ENCODE measurements at regions not wholly inside any gene's neighbourhood (a gene's known extent, or its start where the extent isn't known, plus 50 kb on each side); places are given as distances from the start of the nearest gene placed in this dataset.

DNA sequence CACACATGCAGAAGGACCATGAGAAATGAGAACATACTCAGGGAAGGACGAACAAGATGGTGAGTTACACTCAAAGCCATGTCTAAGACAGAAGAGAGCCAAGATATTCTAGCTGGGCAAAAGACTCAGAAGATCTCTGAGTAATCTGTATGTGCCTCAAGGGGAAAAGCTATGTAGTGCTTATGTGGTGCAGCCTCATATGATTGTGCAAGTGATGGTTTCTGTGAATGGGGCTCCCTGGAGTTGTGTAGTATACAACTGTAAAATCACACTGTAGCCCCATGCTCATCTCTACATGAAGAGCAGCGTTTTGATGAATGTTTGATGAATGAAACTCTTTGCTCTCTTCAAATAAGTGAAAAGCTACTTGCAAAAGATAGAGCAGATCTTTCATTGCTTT, 57.5 kb downstream of the OSR1 start:
- no peak for DNase-seq

DNA sequence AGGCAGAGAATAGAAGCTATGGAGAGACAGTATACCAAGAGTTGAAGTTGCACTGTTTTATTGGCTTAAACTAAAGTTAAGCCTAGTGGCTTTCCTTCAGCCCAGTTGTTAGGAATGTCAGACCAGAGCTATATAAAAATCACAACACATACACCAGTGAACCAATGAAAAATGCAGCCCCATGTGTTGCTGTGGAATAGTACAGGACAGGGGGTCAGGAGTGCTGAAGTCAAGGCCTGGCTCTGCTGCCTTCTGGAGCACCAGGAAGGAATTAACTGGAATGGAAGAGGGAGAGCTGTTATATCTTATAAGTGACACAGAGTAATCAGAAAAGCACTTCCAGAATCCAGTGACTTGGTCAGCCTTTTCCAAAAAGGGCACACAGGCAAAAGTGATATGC, 58.9 kb downstream of the OSR1 start:
- DNase-seq, result no peak

DNA sequence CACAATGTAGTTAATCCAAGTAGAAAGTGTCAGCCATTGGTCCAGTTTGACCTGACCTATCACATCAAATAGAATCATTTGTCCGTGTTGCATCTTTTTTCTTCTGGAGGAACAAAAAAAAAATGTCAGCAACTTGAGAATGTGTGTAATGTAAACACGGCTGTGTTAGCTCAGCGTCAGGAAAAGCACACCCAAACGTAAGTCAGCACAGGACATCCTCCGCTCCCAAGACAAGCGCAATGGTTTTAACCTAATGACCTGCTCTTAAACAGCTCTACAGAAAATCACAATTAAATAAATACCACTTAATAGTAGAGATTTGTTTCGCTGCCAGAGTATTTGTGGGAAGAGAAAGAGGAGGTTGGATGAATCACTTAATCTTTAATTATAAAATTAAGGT, 59.4 kb downstream of the OSR1 start:
- DNase-seq, result no peak

DNA sequence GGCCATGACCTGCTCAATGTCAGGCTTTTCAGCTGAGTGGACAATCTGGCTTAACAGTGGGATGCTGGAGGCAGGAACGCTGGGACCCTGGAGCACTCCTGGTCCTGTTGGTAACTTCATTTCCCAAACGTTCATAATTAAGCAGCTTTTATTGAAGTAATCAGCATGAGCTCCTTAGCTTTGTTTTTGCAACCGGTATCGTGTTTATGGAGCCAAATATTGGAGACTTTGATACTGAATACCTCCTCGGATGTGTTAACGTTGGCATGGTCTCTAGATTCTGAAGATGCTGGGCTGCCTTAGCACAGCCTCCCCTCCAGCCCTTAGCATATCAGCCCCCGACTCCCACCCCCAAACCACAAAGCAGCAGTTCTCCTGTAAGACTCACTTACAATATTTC, 60.7 kb downstream of the OSR1 start:
- DNase-seq, result no peak

DNA sequence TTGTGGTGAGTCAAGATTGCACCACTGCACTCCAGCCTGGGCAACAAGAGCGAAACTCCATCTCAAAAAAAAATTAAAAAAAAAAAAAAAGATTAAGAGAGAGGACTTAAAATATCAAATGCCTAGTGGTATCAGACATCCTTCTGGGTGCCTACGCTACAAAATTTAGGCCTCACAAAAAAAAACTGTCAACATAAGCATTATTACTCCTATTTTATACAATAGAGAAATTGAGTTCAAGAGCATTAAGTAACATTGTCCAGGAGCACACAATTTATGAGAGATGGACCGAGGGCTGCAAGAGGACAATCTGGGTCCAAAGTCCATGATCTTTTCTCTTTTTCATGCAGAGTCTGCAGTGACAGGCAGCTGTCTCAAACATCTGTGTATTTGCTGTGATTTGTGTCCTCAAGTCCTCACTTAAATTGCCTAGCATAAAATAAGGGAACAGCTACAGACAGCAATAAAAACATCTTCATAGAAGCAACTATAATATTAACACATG, 62.4 kb downstream of the OSR1 start:
- no peak for DNase-seq

DNA sequence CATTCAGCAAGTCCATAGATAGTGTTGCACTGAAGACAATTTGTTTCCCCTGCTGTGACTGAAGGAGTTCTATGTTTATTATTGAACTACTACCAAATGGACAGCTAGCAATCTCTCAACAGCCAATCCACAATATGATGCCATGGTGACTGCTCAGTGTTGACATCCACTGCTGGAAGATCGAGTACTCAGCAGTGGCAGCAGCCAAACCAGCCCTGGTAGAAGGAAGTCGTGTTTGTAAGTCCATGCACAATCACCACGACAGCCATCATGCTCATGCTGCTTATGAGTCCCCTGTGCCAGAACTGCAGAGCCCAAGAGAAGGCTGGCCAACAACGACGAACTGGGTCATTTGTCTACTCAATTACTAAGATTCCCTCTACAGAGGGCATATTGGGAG, 66.4 kb downstream of the OSR1 start:
- no peak for DNase-seq

DNA sequence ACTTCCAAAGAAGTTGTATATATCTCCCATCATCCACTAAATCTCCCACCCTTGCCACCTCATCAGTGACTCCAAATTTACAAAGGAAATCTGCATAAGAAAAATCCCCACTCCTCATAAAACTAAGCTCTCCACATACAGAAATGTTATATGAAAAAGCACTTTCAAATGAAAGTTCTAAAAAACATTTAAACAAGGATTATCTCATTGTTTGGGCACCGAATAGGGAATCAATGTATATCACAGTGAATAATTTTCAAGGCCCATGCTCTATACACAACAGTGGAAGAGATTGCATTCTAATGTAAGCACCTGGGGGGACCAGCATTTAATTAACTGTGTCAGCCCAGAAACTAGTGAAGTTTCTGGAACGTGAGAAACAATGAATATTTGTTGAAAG, 70.1 kb downstream of the OSR1 start:
- DNase-seq, result no peak

DNA sequence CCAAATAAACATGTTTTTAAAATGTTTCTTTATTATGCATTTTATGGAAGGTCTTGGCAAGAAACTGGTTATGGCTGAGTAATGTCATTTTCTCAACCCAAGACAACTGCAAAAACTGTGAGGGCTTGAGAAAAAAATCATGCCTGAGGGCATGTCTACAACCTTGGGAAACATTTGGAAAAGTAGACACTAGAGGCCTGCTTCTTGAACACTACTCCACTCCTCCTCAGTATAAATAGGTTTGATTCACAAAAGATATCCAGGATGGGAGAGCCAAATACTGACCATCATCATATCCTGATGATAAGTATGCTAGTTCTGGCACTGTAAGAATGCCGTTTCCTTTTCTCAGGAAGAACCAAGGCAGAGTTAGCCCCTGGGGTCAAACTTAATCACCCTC, 71.1 kb downstream of the OSR1 start:
- no peak for DNase-seq

DNA sequence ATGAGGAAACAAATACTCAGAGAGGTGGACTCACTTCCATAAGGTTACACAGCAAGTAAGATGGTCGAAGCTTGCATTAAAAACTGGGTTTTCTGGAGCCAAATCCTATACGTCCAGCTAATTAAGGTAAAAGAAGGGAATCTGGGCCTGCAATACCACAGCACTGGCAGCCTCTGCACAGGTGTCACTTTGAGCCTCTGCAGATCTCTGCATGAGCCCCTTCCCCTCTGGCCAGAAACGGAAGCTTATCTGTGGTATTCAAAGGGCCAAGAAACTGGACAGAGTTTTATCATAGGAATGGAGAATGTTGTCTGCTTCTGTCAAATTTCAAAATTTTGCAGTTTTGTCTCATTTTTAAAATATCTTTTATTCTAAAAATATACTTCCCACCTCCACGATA, 76.1 kb downstream of the OSR1 start:
- DNase-seq, result no peak

DNA sequence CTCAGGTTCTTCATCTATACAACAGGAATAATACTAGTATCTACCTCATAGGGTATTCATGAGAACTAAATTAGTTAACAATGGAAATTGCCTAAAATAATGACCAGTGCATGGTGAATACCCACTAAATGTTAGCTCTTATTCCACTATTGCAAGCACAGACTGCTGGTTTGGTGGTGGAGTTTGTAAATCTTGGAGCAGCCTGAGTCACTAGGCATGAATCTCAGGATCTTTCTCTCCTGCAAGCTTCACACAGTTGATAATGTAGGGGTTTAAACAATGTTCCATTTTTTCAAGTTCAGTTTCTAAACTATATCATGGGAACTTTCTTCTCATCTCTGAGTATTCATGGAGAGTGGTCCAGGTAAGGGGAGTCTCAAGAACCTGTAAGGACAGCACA, 84.0 kb downstream of the OSR1 start:
- DNase-seq, result no peak

DNA sequence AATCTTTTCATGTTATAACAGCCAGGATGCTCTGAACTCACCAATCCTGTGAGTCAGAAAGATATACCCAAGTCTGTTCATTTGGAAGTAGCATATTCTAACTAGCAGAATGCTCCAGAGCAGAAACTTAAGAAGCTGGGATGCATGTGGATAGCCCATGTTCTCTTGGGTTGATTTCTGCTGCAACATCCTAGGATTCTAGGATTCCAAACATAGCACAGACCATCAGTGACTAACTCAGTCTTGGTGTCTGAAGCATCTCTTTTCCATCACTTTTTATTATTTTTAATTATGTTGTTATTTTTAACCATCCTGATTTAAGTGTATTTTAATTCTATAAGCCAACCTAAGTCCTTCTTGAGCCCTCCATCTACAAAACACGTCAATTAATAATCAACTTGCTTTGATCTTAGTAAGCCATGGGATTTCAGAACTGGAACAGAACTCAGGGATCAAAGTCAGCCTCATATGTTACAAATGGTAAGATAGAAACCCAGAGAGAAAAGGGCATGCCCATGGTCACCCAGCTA, 85.4 kb downstream of the OSR1 start:
- DNase-seq, result no peak

DNA sequence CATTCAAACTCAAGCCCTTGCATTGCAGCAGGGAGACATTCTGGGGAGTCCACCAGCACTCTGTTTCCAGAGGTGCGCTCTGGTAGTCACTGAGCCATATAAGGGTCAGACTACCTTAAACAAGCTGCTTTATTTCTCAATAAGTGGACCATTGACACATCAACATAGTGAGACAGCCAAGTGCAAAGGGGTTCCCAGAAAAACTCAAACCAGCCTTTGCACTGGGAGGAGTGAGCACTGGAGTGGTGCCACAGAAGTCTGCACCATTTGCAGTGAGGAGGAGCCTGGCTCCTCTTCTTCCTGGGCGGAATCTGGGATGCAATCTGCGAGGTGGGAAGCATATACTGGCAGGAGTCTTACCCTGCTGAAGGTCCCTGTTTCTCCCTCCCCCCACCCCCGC, 86.4 kb downstream of the OSR1 start:
- DNase-seq, result no peak

DNA sequence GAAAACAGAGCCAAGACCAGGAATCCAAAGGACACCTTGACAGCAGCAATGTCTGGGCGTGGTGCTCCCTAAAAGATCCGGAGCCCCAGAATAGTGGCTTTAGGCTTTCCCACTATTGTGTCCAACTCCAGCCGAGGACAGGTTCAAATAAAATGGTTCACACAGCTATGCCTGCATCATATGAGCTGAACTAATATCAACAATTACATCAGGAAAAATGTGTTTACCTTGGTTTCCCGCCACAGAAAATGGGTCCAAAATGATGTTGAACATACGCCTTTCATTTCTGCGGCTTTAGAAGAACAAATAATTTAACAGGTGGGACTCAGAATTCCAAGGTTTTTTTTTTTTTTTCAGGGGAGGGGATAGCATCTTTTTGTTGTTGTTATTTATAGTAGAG, 93.6 kb downstream of the OSR1 start:
- DNase-seq, result no peak

DNA sequence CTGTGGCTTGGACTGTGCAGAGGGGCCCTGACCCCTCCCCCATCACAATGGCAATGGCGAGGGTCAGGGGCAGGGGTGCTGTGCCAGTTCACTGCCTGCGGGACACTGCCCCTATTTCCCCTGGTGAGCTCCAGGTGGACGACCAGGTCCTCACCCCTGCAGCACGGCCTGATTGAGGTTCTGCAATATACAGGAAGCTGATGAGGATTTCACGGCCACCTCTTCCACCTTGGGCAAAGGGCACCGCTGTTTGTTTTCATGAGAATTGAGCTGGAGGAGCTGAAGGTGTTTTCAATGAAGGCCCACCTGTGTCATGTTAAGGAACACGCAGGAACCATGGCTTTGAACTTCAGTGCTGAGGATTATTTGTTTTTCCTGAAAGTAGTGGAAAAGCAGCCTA, 96.3 kb downstream of the OSR1 start:
- DNase-seq, result no peak

DNA sequence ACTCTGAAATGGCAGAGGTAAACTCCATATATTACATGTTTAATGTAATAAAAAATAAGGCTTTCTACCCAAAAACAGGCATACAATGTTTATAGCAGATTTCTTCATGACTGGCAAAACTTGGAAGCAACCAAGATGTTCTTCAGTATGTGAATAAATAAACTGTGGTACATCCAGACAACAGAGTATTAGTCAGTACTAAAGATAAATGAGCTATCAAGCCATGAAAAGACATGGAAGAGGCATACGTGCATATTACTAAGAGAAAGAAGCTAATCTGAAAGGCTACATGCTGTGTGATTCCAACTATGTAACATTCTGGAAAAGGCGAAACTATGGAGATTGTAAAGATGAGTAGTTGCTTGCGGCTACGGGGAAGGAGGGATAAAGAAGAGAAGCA, 97.4 kb downstream of the OSR1 start:
- no peak for DNase-seq

DNA sequence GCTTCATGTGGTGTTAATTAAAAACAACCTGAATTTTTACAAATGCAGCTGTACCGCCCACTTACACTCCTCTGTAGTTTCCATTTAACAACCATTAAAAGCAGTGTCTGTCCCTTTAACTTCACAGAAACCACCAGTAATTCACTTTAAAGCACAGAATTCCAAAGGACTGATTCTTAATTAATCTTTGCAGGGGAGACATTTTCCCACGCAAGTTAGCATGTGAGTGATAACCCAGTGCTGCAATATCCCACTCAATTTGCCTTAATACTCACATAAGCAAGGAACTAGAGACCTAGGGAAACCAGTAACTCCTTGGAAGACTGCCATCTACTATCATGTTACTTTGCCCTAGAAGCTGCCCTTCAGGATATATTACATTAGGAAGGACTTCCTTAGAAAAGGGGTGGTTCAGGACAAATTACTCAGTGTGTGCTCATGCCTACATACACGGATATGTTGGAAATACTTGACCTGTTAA, 102.3 kb downstream of the OSR1 start:
- no peak for DNase-seq

DNA sequence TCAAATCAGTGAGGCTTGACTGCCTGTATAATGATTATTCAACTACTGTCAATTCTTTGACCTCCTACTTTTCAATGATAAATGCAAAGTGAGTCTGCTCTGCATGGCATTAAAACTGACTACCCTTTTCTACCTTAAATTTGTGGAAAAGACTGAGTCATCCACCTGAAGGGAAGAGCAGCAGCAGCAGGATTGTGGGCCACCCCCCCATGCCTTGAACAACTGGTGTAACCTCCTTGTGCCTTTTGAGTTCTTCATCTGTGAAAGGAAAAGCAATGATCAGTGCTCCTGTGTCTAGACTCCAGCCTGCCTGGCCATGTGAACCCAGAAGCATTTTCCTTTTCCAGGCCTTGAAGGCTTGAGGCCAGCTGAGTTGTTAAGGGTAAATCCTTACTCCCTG, 102.9 kb downstream of the OSR1 start:
- DNase-seq, result no peak

DNA sequence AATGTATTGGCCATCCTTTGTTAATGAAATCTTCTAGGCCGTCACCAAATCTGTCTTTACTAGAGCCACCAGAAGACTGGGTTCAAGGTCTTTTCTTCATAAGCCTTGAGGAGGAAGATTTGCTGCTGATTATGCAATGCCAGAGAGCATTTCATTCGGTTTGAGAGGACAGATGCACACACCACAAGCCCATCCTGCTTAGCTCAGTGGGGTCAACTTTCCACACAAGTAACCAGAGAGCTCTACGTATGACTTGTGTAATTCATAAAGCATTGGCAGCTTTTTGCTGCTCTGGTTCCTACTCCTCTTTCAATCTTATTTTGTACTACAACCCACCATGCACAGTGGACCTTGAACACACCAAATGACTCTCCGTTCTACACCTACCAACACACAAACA, 106.9 kb downstream of the OSR1 start:
- DNase-seq, result no peak

DNA sequence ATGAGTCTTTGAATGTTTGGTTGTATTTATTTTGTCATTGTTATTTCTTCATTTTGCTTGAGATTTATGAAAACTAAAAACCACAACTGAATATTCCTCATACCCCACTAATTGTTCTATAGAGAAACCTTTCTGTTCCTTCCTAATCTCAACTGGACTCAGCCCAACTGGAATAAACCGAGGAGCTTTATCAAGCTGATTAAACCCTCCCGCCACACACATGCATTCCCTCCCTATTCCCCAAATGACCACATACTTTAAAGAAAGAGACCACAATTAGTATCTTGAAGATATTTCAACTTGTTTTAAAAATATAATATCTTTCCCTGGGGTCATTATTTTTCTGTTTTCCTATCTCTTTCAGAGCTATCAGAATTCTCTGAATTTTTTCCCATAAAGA, 107.5 kb downstream of the OSR1 start:
- DNase-seq, result no peak

DNA sequence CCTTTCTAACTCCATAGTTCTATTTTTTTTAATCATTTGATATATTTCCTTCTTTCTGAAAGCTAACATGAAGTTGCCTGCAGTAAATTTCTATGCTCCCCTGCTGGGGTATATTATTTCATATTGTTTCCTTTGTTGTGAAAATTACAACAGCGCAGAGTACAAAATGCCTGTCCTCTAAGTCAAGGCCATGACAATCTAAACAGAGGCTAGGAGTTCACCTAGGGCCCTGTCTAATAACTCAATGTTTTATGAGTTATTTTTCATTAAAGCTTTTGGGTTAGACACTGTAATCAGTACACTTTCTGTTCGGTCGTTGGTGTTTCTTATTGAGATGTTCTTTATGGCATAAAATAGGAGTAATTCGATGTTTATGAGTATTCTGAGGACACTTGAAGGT, 111.2 kb downstream of the OSR1 start:
- no peak for DNase-seq

DNA sequence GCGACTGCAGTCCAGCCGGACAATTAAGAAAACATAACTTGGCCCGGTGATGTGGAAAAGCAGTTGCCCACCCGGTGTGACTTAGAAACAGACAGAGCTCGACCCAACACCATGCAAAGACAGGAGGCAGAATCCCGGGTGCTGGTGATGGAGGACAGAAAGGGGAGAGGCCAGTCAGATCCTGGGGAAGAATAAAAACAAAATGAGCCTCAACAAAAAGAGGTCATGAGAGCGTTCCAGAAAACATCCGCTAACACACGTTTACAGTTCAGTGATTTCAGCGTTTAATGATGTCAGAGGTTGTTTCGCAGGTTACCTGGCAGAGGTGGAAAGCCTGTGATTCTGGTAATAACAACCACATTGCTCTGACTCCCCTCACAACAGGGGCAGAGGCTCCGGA, 111.9 kb downstream of the OSR1 start:
- no peak for DNase-seq

DNA sequence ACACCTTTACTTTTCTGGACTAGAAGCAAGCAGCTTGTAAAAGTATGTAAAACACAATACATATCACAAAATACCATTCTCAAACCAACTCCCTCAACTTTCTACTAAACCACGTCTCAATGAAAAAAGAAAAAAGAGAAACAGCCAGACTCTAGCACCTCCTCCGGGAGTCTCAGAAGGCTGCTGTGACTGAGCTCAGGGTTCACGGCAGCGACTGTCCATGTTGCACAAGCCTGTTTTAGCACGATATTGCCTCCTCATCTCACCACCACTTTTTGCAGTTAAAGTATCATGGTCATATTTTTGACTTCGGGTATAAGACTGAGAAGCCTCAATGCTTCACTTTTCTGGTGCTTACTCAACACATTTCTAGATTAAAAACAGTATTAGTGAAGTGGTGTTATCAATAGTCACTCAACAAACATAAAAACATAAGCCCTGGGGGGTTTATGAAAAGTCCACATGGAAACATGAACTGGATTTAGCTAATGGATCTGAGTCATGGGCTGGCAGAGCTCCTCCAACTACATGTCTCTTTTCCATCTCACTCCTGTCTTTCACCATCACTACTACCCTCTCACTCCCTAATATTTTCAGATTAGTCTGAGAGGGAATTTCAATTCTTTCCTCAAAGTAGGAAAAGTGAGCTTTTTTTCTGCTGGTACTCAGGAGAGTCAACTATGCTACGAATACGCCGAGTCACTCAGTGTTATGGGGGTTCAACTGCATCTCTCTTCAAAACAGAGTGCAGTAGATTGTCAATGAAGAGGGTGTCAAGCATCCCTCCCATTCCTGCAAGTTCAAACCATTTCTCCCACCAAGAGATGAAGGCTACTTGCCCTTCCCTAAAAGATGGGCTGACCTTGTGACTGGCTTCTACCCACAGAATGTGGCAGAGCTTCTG, 113.7 kb downstream of the OSR1 start:
- no peak for DNase-seq

DNA sequence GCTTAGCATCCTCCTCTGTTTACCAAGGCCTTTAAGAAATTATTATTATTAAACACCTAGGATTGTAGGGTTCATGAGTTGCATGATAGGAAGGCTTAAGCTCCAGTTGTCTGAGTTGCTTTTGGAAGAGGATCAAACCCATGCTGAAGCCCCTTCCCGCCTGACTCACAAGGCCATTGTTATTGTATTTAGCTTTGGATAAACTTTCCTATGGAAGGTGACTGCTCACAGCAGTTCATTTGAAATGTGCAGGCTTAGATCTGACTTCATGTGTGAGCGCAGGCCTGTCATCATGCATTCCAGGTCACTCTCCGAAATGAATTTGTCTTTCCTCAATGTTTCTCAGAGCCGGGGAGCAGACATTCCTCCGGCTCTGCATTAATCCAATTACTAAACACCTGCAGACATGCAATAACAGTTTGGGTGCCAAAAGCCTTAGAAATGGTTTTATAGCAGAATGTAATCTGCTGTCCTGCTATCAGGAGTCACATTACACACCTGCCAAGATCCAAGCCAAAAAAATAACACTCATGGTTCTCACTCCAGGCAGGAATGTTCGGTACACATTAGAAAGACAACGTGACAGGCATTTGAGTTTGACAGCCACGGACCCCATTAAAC, 119.9 kb downstream of the OSR1 start:
- no peak for DNase-seq

DNA sequence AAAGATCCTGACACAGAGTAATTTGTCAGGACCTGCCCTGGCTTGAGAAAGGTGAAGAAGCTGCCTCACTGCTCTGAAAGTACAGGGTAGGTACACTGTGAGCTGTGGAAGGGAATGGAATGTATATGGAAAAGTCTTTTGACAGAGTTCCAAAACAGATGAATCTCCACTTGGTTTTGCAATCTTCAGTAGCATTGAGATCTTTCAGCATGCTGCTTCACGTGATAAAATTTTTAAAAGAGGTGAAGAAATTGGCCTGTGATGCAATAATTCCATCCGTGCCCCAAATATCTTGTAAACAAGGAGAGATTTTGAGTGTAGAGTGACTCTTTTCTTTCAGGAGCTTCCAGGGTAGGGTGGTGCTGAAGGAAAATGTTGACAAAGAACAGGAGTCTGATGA, 123.1 kb downstream of the OSR1 start:
- DNase-seq, result no peak
